ENCODE measurements at regions not wholly inside any gene's neighbourhood (a gene's known extent, or its start where the extent isn't known, plus 50 kb on each side); places are given as distances from the start of the nearest gene placed in this dataset.

DNA sequence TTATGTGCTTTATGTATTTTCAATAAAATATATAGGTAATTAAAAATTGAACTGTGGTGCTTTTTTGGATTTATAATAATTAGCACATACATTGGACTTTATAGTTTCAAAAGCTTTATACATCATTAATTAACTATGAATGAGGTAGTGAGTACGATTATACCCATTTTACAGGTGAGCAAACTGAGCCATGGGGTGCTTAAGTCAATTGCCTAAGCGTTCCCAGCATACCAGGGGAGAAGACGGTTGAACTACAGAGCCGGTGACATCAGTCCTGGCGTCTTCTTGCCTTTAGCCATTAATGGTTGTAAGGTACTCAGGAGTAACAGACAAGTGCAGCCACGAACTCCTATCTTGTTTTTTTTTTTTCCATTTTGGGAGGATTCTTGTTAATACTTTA lies 172.8 kb downstream of the GATA3 start:
- DNase-seq: no peak
- no peak overlapping the region for H2BK15ac ChIP-seq (ENCODE audit: low read depth, low read length)
- no peak overlapping the region for H3K56ac ChIP-seq (ENCODE audit: extremely low read depth, insufficient read depth, low read length)
- no TSS peak for BruUV-seq (replicated peaks)
- no peak overlapping the region for H3K18ac ChIP-seq (ENCODE audit: low read depth, low read length)
- H3K27ac ChIP-seq (ENCODE audit: insufficient read depth, low read length): no peak overlapping the region
- no CpG with 5 or more reads among the region's 6 CpGs for WGBS, 2 experiments (ENCODE audit: extremely low coverage in 2 of 2, insufficient read length in 1 of 2)
- H3K4me3 ChIP-seq (ENCODE audit: insufficient read depth, low read depth, low read length): no peak overlapping the region
- H3K4me2 ChIP-seq (ENCODE audit: low read depth, low read length): no peak overlapping the region
- no peak overlapping the region for H2BK5ac ChIP-seq (ENCODE audit: low read depth, low read length, poor library complexity, severe bottlenecking)
- dilution Hi-C loops (cut with HindIII; ENCODE audit: low sequenced_read_pairs, unreplicated experiment): no loop called here
- H4K5ac ChIP-seq (ENCODE audit: low read depth, low read length): no peak overlapping the region
- H3K9me3 ChIP-seq (ENCODE audit: control insufficient read depth, insufficient read depth, low read length): peaks cover 15% of the 10 kb centered on the region
- H2AFZ ChIP-seq (replicated peaks; ENCODE audit: low read length, poor library complexity): no peak overlapping the region
- no peaks in the 10 kb centered on the region for H4K20me1 ChIP-seq (ENCODE audit: insufficient read depth, low read length)
- in situ Hi-C loops (cut with MboI; ENCODE audit: low sequenced_read_pairs): no loop called here
- TF ChIP-seq MAFK (IDR thresholded peaks at IDR 0.05; ENCODE audit: low read depth, low read length) (no peak), BHLHE40 (IDR thresholded peaks at IDR 0.05; ENCODE audit: low read depth, low read length) (no peak), CEBPB (IDR thresholded peaks at IDR 0.05; ENCODE audit: low read depth, low read length) (no peak), POLR2A (IDR thresholded peaks at IDR 0.05; ENCODE audit: low read depth, low read length) (no peak), RCOR1 (IDR thresholded peaks at IDR 0.05; ENCODE audit: insufficient replicate concordance, low read length) (no peak), CHD1 (IDR thresholded peaks at IDR 0.05; ENCODE audit: low read depth, low read length) (no peak), RFX5 (IDR thresholded peaks at IDR 0.05; ENCODE audit: low read depth, low read length) (no peak), FOS (IDR thresholded peaks at IDR 0.05; ENCODE audit: low read depth, low read length) (no peak), MXI1 (IDR thresholded peaks at IDR 0.05; ENCODE audit: borderline replicate concordance, low read depth, low read length) (no peak), USF2 (IDR thresholded peaks at IDR 0.05; ENCODE audit: low read depth, low read length) (no peak), SMC3 (IDR thresholded peaks at IDR 0.05; ENCODE audit: low read depth, low read length) (no peak), CTCF (conservative IDR thresholded peaks at IDR 0.05; ENCODE audit: low read depth, low read length) (no peak), RAD21 (IDR thresholded peaks at IDR 0.05; ENCODE audit: low read length) (no peak), MAZ (IDR thresholded peaks at IDR 0.05; ENCODE audit: borderline replicate concordance, low read depth, low read length) (no peak), NFE2L2 (IDR thresholded peaks at IDR 0.05; ENCODE audit: low read depth, low read length) (no peak)
- TF ChIP-seq, protein P1, sequence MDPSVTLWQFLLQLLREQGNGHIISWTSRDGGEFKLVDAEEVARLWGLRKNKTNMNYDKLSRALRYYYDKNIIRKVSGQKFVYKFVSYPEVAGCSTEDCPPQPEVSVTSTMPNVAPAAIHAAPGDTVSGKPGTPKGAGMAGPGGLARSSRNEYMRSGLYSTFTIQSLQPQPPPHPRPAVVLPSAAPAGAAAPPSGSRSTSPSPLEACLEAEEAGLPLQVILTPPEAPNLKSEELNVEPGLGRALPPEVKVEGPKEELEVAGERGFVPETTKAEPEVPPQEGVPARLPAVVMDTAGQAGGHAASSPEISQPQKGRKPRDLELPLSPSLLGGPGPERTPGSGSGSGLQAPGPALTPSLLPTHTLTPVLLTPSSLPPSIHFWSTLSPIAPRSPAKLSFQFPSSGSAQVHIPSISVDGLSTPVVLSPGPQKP (IDR thresholded peaks at IDR 0.05; ENCODE audit: borderline replicate concordance, low read depth, low read length): no peak
- no peak overlapping the region for H2BK20ac ChIP-seq (ENCODE audit: low read depth, low read length)
- CTCF ChIA-PET: no interaction called here
- H2BK120ac ChIP-seq (ENCODE audit: low read depth, low read length): no peak overlapping the region
- no peak for ATAC-seq (ENCODE audit: low read depth)
- no peak overlapping the region for H4K91ac ChIP-seq (ENCODE audit: insufficient read depth, low read depth, low read length)
- no peak overlapping the region for H3K14ac ChIP-seq (replicated peaks; ENCODE audit: low read depth, low read length)
- intact Hi-C loops (cut with micrococcal nuclease): no loop called here
- no peaks in the 10 kb centered on the region for H3K79me1 ChIP-seq (ENCODE audit: low read depth in 1 of 2, low read length in 2 of 2)
- H3K9ac ChIP-seq (ENCODE audit: low read depth, low read length): no peak overlapping the region
- no peak overlapping the region for H3K4ac ChIP-seq (ENCODE audit: low read depth, low read length)
- H3K27me3 ChIP-seq (ENCODE audit: control insufficient read depth, insufficient read depth, low read length): no peaks in the 10 kb centered on the region
- no peak overlapping the region for H2AK5ac ChIP-seq (ENCODE audit: low read depth, low read length)
- no peak overlapping the region for H3K23ac ChIP-seq (ENCODE audit: low read depth, low read length)
- no peak overlapping the region for H4K8ac ChIP-seq (ENCODE audit: low read depth in 2 of 2, low read length in 2 of 2)
- POLR2A ChIA-PET (ENCODE audit: unreplicated experiment): no interaction called here
- no peaks in the 10 kb centered on the region for H3K4me1 ChIP-seq (ENCODE audit: control insufficient read depth, insufficient read depth, low read length)
- H3K36me3 ChIP-seq (ENCODE audit: control insufficient read depth, insufficient read depth, low read length): no peaks in the 10 kb centered on the region
- no peaks in the 10 kb centered on the region for H3K9me1 ChIP-seq (ENCODE audit: insufficient read depth, low read length)
- H2AK9ac ChIP-seq (replicated peaks; ENCODE audit: low read depth, low read length, poor library complexity): no peak overlapping the region

Measured in IMR-90 (cell line).